ENCODE measurements at regions not wholly inside any gene's neighbourhood (a gene's known extent, or its start where the extent isn't known, plus 50 kb on each side); places are given as distances from the start of the nearest gene placed in this dataset.
"Not testable (repeated sequence)": the region's sequence is repeated elsewhere in the genome, so short reads cannot be mapped to it uniquely, and the experiment has no call there.

DNA sequence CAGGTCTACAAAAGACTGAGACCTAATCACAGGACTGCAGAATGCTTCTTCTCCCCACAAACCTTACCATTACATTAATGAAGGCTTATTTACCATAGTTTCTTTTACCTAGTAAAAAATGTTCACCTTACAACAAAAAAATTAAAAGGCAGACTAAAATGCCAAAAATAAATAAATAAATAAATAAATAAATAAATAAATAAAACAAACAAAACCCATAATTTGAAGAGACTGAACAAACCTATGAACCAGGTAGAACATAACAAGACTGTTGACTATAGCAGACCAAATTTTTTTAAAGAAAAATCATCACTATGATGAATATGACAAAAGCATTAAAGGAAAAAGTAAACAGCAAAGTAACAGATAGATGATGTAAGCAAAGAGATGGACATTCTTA lies 946.3 kb downstream of the EPHA7 start:
- no peak for DNase-seq

DNA sequence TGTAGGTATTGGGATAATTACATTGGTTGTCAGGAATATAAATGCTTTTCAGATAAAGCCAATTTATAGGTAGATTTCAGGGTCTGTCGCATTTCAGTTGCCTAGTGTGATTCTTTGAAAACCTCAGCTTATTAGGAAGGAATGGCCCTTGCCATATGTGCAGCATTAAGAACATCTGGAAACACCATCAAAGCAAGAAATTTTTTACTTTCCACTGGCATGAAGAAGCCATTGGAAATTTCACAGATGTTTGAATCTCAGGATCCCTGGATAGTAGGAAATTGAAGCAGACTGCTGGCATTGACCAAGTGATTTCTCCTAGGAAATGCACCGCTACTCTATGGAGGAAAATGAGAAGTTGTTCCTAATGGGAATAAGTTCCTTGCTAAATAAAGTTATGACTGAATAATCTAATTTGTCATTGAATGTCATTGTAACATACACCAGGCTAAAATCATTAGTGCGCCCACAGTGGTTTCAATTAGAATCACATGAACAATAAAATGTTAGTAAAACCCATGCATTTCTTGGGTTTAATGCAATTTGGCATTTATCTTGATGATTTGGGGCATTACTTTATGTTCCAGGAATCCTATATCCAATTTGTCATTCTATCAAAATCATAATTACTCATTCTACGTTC lies 950.1 kb downstream of the EPHA7 start:
- no peak for DNase-seq

DNA sequence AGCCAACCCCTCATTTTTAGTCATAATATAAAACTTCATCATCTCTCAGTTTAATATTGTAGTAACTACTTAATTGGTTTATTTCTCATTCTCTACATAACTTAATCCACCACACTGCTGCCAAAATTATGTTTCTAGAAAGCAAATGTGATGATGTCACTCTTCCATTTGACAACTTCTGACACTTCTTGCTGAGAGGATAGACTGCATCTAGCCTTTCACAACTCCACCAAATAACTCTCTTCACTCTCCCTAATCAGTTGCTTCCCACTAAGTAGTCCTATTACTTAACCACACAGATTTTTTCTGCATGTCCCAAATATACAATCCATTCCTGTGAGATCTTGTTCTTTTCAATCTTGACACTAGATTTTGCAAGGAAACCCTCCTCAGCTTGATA lies 951.3 kb downstream of the EPHA7 start:
- DNase-seq: no peak

DNA sequence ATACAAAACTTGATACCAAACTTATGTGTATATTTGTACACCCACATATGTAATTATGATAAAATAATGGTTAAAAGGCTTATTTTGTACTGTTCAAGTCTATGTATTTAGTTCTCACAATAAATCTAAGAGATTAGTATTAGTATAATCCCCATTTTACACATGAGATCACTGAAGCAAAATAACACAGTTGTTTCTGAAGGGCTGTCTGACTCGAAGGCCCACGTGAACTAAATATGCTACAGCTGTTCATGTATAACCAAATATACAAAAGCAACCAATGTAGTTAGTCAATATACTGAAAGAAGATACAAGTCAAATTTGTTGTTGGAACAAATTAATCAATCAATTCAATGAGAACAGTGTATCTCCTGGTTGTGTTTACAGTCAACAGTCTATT lies 959.2 kb downstream of the EPHA7 start:
- no peak for DNase-seq

DNA sequence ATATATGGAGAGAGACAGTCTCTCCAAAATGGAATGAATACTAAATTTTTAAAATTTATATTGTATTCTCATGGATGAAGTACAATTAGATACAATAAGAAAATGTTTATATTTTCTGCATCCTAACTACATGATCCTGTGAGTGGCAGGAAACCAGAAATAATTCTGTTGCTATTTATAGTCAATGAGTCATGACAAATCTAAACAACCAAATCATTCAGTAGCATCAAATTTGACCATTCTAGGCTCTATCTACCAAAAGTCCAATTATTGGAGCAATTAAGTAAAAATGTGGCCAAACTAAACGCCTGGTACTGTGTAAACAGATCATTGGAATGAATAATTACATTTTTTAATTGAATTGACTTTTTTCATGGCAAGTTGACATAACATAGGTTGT lies 959.8 kb downstream of the EPHA7 start:
- DNase-seq: no peak

DNA sequence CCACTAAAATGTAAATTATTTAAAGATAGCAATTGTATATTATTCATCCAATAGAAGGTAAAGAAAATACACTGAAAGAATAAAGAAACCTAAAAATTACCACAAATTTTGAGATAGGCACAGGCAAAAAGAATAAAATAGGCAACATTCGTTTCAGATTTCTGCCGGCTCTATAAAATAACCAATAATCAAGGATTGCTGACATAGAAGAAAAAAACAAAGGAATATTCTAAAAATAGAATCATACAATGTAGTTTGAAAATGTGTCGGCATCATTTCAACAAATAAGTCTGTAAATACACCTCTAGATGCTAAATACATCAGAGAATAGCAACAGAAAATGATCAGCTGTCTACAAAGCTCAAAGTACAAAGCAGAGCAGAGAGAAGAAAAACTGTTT lies 973.3 kb downstream of the EPHA7 start:
- DNase-seq: no peak

DNA sequence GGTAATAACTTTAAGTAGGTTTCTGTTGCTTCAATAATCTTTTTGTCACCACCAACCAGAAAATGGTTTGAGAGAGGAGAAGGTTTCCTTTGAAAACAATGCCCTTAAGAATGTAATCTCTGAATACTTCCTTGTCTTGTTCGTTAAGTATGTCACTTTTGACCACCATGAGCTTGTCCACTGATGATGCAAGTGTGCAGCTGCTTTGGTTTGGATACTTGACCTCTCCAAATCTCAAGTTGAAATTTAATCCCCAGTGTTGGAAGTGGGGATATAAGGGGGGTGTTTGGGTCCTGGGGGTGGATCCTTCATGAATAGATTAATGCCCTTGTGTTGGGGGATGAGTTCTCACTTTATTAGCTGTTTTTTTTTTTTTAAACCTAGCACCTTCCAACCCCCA lies 985.4 kb downstream of the EPHA7 start:
- DNase-seq: no peak

DNA sequence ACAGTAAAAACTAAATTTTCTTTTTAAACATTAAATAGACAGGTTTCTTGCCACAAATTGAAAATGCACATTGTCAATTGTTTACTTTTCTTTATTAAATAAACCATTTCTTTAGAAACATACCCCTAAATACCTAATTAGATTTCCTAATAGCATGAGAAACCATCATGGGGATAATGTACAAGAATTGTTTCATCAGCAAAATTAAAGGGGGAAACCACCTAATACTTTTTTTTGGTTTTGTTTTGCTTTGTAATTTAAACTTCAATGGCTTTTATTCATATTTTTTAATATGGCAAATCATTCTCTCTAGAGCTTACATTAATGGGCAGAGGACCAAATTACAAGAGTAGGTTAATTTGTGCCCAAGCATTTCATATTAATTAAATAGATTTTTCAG lies 987.9 kb downstream of the EPHA7 start:
- DNase-seq: no peak

DNA sequence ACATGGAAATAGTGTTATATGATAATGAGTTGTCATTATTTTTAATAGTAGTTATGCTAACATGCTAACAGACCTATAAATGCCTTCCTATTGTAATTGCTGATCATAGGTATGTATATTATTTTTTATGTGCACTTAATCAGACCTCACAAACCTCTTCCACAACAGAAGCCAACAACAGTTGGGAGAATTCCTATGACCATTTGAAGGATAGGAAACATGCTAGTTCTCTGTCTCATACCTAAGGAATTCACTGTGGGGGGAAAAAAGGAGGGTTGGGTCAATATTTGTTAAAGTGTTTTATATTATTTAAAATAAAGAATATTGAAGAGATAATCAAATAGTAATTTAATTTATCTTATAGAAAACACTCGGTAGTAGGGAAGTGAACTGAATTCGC lies 990.9 kb downstream of the EPHA7 start:
- no peak for DNase-seq

DNA sequence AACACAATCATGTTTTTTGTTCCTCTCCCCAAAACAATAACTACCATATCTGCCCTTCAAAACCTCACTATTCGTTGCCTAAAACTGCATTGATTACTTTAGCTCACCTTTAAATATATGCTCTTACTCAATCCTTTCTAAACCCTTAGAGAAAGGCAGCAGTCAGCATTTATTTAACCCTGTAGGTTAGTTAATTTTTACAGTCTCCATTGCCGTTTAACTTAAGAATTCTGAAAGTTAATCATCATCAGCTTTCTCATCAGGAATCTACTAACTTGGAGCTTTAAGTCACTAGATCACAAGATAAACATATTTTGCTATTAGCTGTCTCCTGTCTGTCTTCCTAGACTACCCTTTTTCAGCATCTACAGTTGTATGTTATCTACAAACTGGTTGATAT lies 991.9 kb downstream of the EPHA7 start:
- DNase-seq: no peak

DNA sequence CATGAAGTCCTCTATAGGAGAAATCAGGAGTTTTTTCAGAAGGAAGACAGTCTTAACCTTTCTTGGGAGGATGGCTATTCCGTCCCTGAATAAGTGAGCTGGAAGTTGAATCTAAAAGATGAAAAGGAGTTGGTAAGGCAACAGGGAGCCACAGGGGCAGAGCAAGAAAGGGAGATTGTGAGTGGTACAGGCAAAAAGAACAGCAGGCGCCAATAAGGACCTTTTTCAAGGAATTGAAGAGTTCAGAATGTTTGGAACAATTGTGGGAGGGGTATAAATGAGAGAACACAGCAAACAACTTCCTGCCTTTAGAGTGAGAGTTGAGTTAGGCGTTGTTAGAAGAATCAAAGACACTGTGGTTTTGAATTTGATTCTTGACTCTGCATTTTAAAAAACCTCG lies 1003.7 kb downstream of the EPHA7 start:
- no peak for DNase-seq

DNA sequence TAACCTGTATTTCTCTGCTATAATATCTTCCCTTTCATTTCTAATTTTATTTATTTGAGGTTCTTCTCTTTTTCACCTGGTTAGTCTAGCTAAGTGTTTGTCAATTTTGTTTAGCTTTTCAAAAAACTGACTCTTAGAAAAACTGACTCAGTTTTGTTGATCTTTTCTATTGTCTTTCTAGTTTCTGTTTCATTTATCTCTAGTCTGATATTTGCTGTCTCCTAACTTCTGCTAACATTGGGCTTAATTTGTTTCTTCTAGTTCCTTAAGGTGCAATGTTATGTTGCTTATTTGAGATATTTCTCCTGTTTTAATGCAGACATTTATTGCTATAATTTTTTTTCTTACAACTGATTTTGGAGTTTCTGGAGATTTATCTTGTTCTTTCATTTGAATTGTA lies 1011.0 kb downstream of the EPHA7 start:
- DNase-seq: no peak

DNA sequence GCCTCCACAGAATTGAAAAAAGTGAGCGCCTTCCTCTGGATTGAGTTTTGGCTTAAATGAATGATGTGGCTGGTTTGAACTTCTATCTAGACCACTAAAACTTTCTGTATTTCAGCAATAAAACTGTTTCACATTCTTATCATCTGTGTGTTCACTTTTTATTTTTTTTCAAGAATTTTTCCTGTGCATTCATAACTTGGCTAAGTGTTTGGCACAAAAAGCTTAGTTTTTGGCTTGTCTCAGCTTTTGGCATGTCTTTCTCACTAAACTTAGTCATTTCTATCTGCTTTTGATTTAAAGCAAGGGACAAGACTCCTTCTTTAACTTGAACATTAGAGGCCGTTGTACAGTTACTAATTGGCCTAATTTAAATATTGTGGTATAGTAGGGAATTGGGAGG lies 1015.1 kb downstream of the EPHA7 start:
- DNase-seq: no peak

DNA sequence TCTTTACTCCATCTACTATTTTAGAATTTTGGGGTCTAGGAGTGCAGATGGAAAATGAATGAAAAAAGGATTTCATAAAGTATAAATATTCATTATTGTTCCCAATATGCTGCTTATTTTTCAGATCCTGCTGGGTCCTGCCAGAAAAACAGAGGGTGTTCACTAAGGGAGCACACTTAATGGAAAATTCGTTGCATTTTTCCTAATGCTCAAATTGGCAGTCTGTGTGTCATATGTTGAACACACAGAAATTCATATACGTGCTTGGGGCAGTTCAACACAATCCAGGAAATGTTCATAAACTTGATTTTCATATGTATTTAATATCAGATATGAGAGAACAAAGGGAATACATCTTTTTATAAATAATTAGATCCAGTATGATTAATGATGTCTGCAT lies 1019.4 kb downstream of the EPHA7 start:
- DNase-seq: no peak

DNA sequence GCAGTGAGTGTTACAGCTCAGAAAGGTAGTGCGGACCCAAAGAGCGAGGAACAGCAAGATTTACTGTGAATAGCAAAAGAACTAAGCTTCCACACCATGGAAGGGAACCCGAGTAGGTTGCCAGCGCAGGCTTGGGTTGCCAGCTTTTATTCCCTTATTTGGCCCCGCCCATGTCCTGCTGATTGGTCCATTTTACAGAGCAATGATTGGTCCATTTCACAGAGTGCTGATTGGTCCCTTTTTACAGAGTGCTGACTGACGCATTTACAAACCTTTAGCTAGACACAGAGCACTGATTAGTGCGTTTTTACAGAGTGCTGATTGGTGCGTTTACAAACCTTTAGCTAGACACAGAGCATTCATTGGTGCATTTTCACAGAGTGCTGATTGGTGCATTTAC lies 1030.7 kb downstream of the EPHA7 start:
- not testable (repeated sequence) for DNase-seq

DNA sequence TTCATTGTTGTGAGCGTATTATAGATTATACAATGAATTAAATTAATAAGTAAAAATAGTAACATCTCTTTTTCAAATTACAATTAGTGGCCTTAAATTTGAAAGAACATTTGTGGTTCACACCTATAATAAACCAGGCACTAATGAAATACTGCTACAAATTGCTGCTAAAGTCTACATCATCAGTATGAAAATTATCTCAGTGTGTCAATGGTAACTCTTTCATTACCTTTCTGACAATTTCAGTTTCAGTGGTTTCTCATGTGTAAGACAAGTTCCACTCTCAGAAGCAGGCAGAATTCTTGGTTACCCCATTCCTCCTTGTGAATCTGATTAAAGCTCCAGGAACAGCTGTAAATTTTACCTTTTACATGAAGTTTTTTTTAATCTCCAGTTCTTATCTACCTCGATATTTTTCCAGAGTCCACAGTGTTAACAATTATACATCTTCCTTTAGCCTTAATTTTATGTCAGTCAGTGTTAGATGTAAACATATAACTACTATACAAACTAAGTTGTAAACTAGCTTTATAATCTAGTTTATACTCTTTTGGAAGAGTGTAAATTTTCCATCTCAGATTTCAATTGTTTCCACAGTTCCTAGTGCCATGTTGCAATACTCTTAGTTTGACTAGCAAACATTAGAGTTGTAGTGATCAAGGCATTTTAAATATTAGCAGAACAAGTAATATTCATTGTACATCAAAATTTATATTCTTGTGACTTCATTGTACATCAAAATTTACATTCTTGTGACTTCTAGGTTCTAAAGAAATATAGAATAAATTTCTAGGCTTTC lies 1038.4 kb downstream of the EPHA7 start:
- no peak for DNase-seq

DNA sequence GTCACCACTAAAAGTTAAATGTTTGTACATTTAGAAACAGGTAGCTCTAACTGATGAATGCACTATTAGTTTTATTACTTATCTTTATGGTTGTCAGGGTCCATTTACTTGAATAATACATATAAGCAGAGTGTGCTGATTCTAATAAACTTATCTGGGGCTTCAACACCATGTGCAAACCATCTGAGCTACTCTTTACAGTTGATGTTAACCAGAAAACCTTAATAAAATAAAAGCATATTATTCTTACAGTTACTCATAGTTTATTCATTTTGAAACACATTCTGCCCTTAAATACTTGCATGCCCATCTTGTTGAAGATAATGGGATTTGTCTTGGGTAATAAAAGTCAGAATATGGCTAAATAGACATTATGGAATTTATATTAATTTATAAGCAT lies 1042.2 kb downstream of the EPHA7 start:
- no peak for DNase-seq

DNA sequence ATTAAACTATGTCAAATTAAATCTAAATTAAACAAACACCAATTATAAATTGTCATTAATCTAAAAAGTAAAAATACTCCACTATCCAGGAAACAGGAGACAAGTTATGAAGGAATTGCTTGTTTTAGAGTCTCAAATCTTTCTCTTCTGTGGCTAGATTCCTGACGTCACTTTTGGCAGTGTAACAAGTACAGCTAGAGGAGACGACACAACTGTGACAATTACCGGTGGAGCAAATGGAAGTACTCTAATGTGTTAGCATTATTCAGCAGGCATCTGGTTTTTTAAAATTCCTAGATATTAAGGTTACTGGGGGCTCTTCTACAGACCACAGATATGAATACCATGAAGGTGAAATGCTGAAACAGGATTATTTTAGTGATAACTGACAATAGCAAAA lies 1042.7 kb downstream of the EPHA7 start:
- DNase-seq: no peak

DNA sequence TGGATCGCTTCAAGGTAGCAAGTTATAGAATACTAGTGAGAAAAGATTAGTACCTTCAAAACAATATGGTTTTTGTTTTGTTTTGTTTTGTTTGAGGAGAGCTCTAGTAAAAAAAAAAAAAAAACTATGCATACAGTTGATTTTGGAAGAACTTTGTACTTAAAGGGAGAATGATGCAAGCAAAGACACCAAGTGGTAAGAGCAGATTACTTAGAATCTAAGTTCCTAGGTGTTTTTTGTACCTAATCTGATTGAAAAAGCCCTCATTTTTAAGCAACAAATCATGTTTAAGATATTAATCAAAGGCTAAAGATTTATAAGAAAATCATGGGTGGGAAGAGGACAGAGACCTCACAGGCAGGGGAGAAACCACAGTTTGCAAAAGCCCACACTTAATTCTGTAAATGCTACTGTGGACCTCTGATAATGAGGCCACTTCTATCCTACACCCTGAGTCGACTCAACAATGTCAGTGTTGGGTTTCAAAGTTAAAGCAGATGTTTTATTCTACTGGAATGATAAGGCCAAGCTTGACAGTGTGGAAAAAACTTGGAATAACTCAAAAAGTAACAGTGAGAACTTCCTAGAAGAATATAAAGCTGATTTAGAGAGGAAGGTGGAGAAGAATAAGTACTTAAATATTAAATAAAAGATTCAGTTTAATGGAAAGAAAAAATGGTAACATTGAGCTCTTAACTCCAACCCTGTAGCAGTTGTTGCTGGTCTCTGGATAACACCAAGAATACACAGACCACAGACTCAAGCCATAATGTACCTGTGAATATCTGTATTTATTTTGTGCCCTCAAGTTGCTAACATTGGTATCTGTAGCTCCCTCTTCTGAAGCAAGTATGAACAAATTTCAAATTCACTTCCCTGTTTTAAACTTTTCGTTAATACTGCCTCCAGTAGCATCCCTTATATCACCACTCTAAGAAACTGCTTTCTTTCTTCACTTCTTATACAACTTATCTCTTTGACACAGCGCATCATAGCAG lies 1047.8 kb downstream of the EPHA7 start:
- DNase-seq: no peak

DNA sequence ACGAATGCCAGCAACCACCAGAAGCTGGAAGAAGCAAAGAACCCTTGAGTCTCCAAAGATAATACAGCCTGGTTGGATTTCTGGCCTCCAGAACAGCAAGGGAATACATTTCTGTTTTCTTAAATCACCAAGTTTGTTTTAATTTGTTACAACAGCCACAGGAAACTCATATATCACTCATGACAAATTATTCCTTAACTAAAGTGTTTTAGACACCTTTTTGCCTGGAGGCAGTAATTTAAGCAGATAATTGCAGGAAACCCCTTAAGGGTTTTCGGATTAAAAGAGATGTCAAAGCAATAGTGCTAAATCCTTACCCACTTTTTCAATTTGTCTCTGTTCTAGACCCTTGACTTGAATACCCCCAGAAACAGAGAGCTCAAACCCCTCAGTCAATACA lies 1050.0 kb downstream of the EPHA7 start:
- no peak for DNase-seq

DNA sequence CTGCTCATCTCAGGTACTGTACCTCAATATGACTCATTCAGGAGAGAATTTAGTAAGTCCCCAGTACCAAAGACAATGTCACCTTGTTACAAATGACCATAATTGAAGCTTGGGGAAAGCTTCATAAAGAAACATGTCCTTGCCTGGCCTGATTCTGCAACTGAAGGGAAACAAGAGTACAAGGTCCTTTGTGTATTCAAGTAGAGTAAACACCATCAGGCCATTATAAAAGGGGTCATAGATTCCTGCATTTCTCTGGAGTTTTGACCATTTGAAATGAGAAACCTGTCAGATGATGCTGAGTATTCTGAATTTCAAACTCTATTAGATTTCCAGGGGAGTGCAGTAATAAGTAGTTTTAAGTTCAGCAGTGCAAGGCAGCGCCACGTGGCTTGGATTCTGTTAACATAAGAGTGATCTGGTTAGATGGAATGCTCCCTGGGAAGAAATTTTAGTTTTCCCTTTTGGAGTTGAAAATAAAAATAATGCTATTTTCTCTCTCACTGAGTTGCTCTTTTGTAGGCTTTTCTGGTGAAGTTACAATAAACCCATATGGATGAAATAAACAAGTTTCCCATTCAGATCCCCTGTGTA lies 1054.3 kb downstream of the EPHA7 start:
- no peak for DNase-seq

DNA sequence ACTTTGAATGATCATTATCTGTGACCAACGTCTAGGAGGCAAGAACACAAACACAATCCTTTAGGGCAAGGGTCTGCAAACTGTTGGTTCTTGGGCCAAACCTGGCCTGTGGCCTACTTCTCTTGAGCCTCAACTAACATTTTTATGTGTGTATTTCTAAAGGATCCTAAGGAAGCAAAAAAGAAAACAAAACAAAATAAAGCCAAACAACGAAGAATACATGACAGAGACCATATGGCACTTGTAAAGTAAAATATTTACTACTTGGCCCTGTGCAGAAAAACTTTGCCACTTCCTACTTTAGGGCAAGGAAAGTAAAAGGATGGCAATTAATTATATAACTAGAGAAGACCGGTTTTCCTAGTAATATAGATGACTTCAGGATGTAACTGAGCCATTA lies 1056.2 kb downstream of the EPHA7 start:
- DNase-seq: no peak

DNA sequence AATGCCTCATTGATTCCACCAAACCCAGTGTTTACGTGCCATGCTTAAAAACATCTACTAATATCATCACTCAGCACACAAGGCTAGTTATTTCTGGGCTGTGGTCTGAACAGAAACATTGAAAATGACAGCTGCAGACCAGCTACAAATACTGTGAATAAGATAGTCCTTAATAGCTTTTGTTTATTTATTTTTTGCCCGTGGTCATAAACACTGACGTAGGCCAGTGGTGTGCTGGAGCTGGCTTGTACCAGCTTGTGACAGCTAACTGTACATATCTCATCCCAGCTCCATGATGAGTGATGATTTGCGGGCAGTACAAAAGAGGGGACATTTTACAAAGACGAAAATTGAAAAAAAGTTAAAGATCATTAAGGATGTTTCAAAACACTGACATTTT lies 1057.0 kb downstream of the EPHA7 start:
- no peak for DNase-seq

Data from NCI-H2227 treated with DMSO at 0.1 percent for 48 hours (cell line).